Heart right ventricle (tissue), 16 donors: ENCODE measurements at regions not wholly inside any gene's neighbourhood (a gene's known extent, or its start where the extent isn't known, plus 50 kb on each side); places are given as distances from the start of the nearest gene placed in this dataset.
"Not testable (repeated sequence)": the region's sequence is repeated elsewhere in the genome, so short reads cannot be mapped to it uniquely, and the experiment has no call there.

Experiments used
- ATAC-seq, 8 donors: fragments of 200-7000 bp; cut with Tn5 transposase; one replicate each; pipeline ENCODE4 v1.9.1; 2020; ENCODE audit warnings: mild to moderate bottlenecking in 8 of 8, moderate library complexity in 8 of 8, moderate number of reproducible peaks in 1 of 8
- DNase-seq, 2 donors: peaks; one replicate each; pipeline ENCODE4 v3.0.0-alpha.2; 2020
- H3K27ac ChIP-seq, 10 donors: fragments of 200-600 bp; sonication (generic) in 2 of 10; one replicate each; pipeline versions ENCODE4 v1.5.0 to v1.8.0; 2020 to 2022; ENCODE audit warnings: mild to moderate bottlenecking in 3 of 10
- H3K27me3 ChIP-seq, 7 donors: fragments of 200-600 bp; one replicate each; pipeline ENCODE4 v1.8.0; 2021 to 2022; ENCODE audit warnings: mild to moderate bottlenecking in 2 of 7
- H3K36me3 ChIP-seq, 9 donors: fragments of 200-600 bp; sonication (generic) in 1 of 9; one replicate each; pipeline versions ENCODE4 v1.5.0 to v1.8.0; 2020 to 2022; ENCODE audit warnings: mild to moderate bottlenecking in 2 of 9
- H3K4me1 ChIP-seq, 9 donors: fragments of 200-600 bp; sonication (generic) in 1 of 9; one replicate each; pipeline versions ENCODE4 v1.5.0 to v1.8.0; 2020 to 2022; ENCODE audit warnings: mild to moderate bottlenecking in 4 of 9
- H3K4me3 ChIP-seq, 10 donors: fragments of 200-600 bp; sonication (generic) in 2 of 10; one replicate each; pipeline versions ENCODE4 v1.5.0 to v1.8.0; 2020 to 2022; ENCODE audit warnings: mild to moderate bottlenecking in 7 of 10, moderate library complexity in 2 of 10
- H3K9me3 ChIP-seq, 11 donors: fragments of 200-600 bp in 10 of 11; sonication (generic) in 2 of 11; one replicate each; pipeline versions ENCODE4 v1.5.0 to v1.8.0; 2013 to 2022; ENCODE audit warnings: mild to moderate bottlenecking in 2 of 11, control low read depth in 1 of 11, moderate library complexity in 1 of 11
- WGBS, 2 donors: extraction: QIAGEN DNeasy Blood & Tissue Kit; methylation state at CpG; one replicate each; pipeline ENCODE4 v1.1.7; 2013; ENCODE audit warnings: inconsistent platforms in 1 of 2; 5-methylcytosine and 5-hydroxymethylcytosine counted together
- intact Hi-C, 10 donors: fragments of 100-400 bp; cut with DNase I; formaldehyde crosslinking; loops; one replicate each; pipeline versions ENCODE4 v1.11.1 to v1.14.2; 2022
- TF ChIP-seq, protein P1 (sequence below), 9 donors: fragments of 200-600 bp; sonication (generic) in 2 of 9; IDR thresholded peaks; one replicate each; pipeline versions ENCODE4 v1.5.0 to v1.8.0; 2021 to 2022; ENCODE audit warnings: antibody characterized with exemption in 9 of 9, mild to moderate bottlenecking in 5 of 9, moderate library complexity in 1 of 9
- donor health status: Arrhythmogenic right ventricular cardiomyopathy.
- donor health status: ischemic (EF 13 %, LVEDD 7.1; RV severe dilation, severe dysfunction).
- donor health status: healthy with polysubstance abuse.
- donor health status: DM: no; HTN: yes; CAD: no.
- donor health status: DM: no; HTN: no; CAD: no.
- donor health status: ischemic (EF 25% LVEDD 6.9; RV normal size, moderate dysfunction).
- donor health status: ischemic (EF 25% LVEDD 5.7; RV mildly dilated, moderate dysfunction).
- donor health status: healthy.
- donor health status: DM: yes; HTN: yes; CAD: no.
- donor health status: Ischemic cardiomyopathy.
- donor health status: ischemic (EF 35%, LVEDD 5.7; RV mildly dilated, moderate dysfunction).
- donor health status: nonischemic (EF 11% LVEDD 7.7; RV severe dilation, severe dysfunction).
- donor health status: DM: yes; HTN: yes; CAD: no.
- donor health status: PGD.
- donor health status: ischemic (EF 29% LVEDD 5.4; RV normal size, mild dysfunction).
- donor health status: nonischemic (EF 23%, LVEDD 6.1; RV moderate dilation, normal function).

DNA sequence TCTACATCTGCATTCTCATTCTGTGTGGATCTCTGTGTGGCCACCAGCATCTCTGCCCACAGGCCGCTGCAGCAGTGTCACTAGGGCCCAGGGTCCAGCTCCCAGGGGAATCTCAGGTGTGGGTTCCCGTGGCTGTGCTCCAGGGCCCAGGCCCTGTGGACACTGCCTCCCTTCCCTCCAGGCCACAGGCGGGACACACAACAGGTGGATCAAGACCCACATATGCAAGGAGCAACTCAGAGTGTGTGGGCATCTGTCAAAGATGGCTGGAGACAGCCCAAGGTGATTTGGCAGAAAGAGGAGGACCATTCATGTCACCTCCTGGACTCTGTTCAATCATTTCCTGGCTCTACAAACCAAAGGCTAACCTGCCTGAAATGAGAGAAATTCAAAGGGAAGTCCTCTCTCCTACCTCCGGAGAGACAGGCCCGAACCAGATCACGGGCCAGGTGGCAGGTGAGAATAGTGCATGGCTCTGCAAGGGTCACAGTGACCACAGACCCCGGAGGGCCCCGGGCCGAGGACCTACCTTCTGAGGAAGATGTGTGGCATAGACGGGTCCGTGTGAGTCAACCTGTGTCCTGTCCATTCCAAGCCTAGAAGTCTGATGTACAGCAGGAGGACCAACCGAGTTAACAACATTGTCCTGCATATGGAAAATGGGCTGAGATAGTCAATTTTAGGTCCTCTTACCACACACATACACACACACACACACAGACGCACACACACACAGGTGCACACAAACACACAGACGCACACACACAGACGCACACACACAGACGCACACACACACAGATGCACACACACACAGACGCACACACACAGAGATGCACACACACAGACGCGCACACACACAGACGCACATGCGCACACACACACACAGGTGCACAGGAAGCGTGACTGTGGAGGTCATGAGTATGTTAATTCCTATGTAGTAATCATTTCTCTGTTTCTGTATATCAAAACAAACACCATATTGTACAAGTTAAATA, 1068.5 kb downstream of the BRD1 start:
- H3K27ac ChIP-seq: no peak overlapping the region
- 89 to 91% methylated on average over 22 of the region's 22 CpGs for WGBS, 2 donors
- H3K4me1 ChIP-seq: no peaks in the 10 kb centered on the region
- H3K36me3 ChIP-seq: no peaks in the 10 kb centered on the region
- ATAC-seq (no peak), DNase-seq (no peak)
- intact Hi-C loops: no loop called here
- H3K9me3 ChIP-seq: peaks cover 0 to 6% (median 0%) of the 10 kb centered on the region in 11 donors
- H3K4me3 ChIP-seq: no peak overlapping the region
- H3K27me3 ChIP-seq: peaks cover 0 to 29% (median 7%) of the 10 kb centered on the region in 7 donors
- TF ChIP-seq, protein P1, sequence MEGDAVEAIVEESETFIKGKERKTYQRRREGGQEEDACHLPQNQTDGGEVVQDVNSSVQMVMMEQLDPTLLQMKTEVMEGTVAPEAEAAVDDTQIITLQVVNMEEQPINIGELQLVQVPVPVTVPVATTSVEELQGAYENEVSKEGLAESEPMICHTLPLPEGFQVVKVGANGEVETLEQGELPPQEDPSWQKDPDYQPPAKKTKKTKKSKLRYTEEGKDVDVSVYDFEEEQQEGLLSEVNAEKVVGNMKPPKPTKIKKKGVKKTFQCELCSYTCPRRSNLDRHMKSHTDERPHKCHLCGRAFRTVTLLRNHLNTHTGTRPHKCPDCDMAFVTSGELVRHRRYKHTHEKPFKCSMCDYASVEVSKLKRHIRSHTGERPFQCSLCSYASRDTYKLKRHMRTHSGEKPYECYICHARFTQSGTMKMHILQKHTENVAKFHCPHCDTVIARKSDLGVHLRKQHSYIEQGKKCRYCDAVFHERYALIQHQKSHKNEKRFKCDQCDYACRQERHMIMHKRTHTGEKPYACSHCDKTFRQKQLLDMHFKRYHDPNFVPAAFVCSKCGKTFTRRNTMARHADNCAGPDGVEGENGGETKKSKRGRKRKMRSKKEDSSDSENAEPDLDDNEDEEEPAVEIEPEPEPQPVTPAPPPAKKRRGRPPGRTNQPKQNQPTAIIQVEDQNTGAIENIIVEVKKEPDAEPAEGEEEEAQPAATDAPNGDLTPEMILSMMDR (IDR thresholded peaks at IDR 0.05): no peak

GRCh38 chr22:48757985-48758561, 1069.6 kb downstream of the BRD1 start:
- no peaks in the 10 kb centered on the region for H3K36me3 ChIP-seq
- peaks cover 0 to 31% (median 7%) of the 10 kb centered on the region in 7 donors for H3K27me3 ChIP-seq
- DNase-seq: no peak
- TF ChIP-seq, protein P1 (IDR thresholded peaks at IDR 0.05): no peak
- no peak overlapping the region for H3K27ac ChIP-seq
- intact Hi-C loops: no loop called here
- no peak overlapping the region for H3K4me3 ChIP-seq
- no peaks in the 10 kb centered on the region for H3K4me1 ChIP-seq
- no peak for ATAC-seq
- H3K9me3 ChIP-seq: no peaks in the 10 kb centered on the region
- 85 to 89% methylated on average over 17 of the region's 17 CpGs for WGBS, 2 donors

GRCh38 chr22:48757581-48757980, 1070.1 kb downstream of the BRD1 start:
- H3K4me1 ChIP-seq: no peaks in the 10 kb centered on the region
- TF ChIP-seq, protein P1 (IDR thresholded peaks at IDR 0.05): no peak
- H3K27ac ChIP-seq: no peak overlapping the region
- ATAC-seq (no peak), DNase-seq (no peak)
- no peaks in the 10 kb centered on the region for H3K36me3 ChIP-seq
- H3K4me3 ChIP-seq: no peak overlapping the region
- no peaks in the 10 kb centered on the region for H3K9me3 ChIP-seq
- H3K27me3 ChIP-seq: peaks cover 0 to 36% (median 7%) of the 10 kb centered on the region in 7 donors
- WGBS, 2 donors: 77 to 78% methylated on average over 7 of the region's 7 CpGs
- intact Hi-C loops: no loop called here

DNA sequence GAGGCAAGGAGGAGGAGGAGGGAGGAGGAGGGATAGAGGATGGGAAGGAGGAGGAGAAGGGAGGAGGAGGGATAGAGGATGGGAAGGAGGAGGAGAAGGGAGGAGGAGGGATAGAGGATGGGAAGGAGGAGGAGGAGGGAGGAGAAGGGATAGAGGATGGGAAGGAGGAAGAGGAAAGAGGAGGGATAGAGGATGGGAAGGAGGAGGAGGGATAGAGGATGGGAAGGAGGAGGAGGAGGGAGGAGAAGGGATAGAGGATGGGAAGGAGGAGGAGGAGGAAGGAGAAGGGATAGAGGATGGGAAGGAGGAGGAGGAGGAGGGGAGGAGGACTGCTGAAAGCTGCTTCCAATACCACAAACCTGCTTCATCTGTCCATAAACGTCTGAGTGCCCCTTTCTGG, 1070.5 kb downstream of the BRD1 start:
- intact Hi-C loops, DNase-seq: not testable (repeated sequence)

More for the DNA sequence above, 1070.5 kb downstream of the BRD1 start:
- not testable (repeated sequence) for H3K36me3 ChIP-seq, ATAC-seq, H3K27ac ChIP-seq, H3K4me1 ChIP-seq, H3K9me3 ChIP-seq, H3K4me3 ChIP-seq
- 5 to 27% methylated on average over 1 of the region's 1 CpG for WGBS, 2 donors
- H3K27me3 ChIP-seq: peaks cover 0 to 36% (median 7%) of the 10 kb centered on the region in 7 donors
